BLaER1 (cell line): ENCODE measurements at regions not wholly inside any gene's neighbourhood (a gene's known extent, or its start where the extent isn't known, plus 50 kb on each side); places are given as distances from the start of the nearest gene placed in this dataset.

ENCODE experiments used
- H3K27ac ChIP-seq: shearing (Covaris generic); formaldehyde crosslinking; 2 replicates; pipeline ENCODE4 v1.8.1; 2022
- H3K27me3 ChIP-seq: shearing (Covaris generic); formaldehyde crosslinking; 2 replicates; pipeline ENCODE4 v1.8.1; 2022
- H3K36me3 ChIP-seq: shearing (Covaris generic); formaldehyde crosslinking; 2 replicates; pipeline ENCODE4 v1.8.1; 2022
- H3K4me1 ChIP-seq: shearing (Covaris generic); formaldehyde crosslinking; 2 replicates; pipeline ENCODE4 v1.8.1; 2022
- H3K4me2 ChIP-seq: shearing (Covaris generic); formaldehyde crosslinking; 2 replicates; pipeline ENCODE4 v1.8.1; 2022
- H3K4me3 ChIP-seq: shearing (Covaris generic); formaldehyde crosslinking; 2 replicates; pipeline ENCODE4 v1.8.1; 2022
- H3K9ac ChIP-seq: shearing (Covaris generic); formaldehyde crosslinking; 2 replicates; pipeline ENCODE4 v1.8.1; 2022
- H3K9me3 ChIP-seq: shearing (Covaris generic); formaldehyde crosslinking; 2 replicates; pipeline ENCODE4 v1.8.1; 2022
- H4K20me1 ChIP-seq: shearing (Covaris generic); formaldehyde crosslinking; 2 replicates; pipeline ENCODE4 v1.8.1; 2022
- Cebpa-rat ChIP-seq: shearing (Covaris generic); IDR thresholded peaks from 2 replicates; pipeline ENCODE4 v1.8.1; 2022

DNA sequence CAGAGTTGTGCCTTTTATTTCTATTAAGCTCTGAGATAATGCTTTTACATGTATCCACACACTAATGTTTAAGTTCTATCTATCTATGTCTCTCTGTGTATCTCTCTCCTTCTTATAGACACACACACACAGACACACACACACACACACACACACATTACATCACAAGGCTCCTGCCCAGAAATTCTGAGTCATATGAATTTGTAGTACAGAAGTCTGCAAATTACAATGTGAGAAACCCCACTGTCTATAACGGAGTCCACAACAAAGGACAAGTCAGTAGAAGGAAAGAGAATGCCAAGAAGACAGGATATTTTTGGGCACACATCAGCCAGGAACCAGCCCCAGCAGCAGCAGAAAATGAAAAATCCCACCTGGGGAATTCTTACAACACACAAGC is 142.4 kb downstream of the EN1 start:
- Histone ChIP-seq H3K9ac (no peak overlapping the region), H3K27me3 (no peaks in the 10 kb centered on the region), H3K4me2 (peak overlapping the region; percentile 37), H3K27ac (no peak overlapping the region), H3K4me1 (peaks cover 16% of the 10 kb centered on the region), H3K4me3 (no peak overlapping the region), H3K9me3 (no peaks in the 10 kb centered on the region; the same call in 1 of the 2 replicates), H4K20me1 (no peaks in the 10 kb centered on the region), H3K36me3 (no peaks in the 10 kb centered on the region)
- no peak for TF ChIP-seq Cebpa-rat

GRCh38 chr2:118699447-118700175 is 147.8 kb downstream of the EN1 start:
- no peak for TF ChIP-seq Cebpa-rat
- H3K36me3 ChIP-seq, result no peaks in the 10 kb centered on the region
- peaks cover 46% of the 10 kb centered on the region for H3K4me1 ChIP-seq
- no peaks in the 10 kb centered on the region for H3K27me3 ChIP-seq
- peak overlapping the region; percentile 56 for H3K27ac ChIP-seq
- no peaks in the 10 kb centered on the region; the same call in 1 of the 2 replicates for H3K9me3 ChIP-seq
- peak overlapping the region; percentile 75 for H3K4me2 ChIP-seq
- H3K4me3 ChIP-seq, result no peak overlapping the region
- H4K20me1 ChIP-seq, result no peaks in the 10 kb centered on the region
- H3K9ac ChIP-seq, result peak overlapping the region; percentile 57; the same call in 1 of the 2 replicates

DNA sequence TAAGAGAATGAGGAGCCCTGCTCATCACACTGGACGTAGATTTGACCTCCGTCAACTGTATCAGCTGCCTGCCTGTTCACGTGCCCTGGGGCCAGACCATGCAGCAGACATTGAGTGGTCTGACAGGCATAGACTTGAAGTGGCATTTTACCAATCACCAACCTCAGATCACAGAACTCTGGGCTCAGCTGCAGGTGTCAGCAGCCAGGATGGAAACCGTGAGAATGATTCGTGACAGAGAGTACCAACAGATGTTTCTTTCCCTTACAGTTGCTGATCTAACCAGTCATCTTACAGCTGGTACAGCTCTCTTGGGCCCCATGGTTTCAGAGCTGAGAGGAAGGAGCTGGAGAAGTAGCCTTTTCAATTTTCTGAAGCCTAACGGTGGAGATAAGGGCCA is 148.9 kb downstream of the EN1 start:
- H3K4me2 ChIP-seq, result peak overlapping the region; percentile 75
- H3K4me1 ChIP-seq, result peaks cover 46% of the 10 kb centered on the region
- H3K9ac ChIP-seq, result no peak overlapping the region

GRCh38 chr2:118697781-118698180 is 149.7 kb downstream of the EN1 start:
- no peak overlapping the region for H3K4me3 ChIP-seq
- H3K36me3 ChIP-seq, result no peaks in the 10 kb centered on the region
- H3K27me3 ChIP-seq, result no peaks in the 10 kb centered on the region
- H3K4me1 ChIP-seq, result peaks cover 46% of the 10 kb centered on the region
- no peaks in the 10 kb centered on the region; the same call in 1 of the 2 replicates for H3K9me3 ChIP-seq
- no peak overlapping the region for H3K9ac ChIP-seq
- no peak for TF ChIP-seq Cebpa-rat
- no peak overlapping the region for H3K27ac ChIP-seq
- no peak overlapping the region for H3K4me2 ChIP-seq
- no peaks in the 10 kb centered on the region for H4K20me1 ChIP-seq

More for the DNA sequence above, 148.9 kb downstream of the EN1 start:
- no peak overlapping the region for H3K4me3 ChIP-seq
- H3K27ac ChIP-seq, result peak overlapping the region; percentile 56; the same call in 1 of the 2 replicates
- H3K27me3 ChIP-seq, result no peaks in the 10 kb centered on the region
- H3K36me3 ChIP-seq, result no peaks in the 10 kb centered on the region
- H4K20me1 ChIP-seq, result no peaks in the 10 kb centered on the region
- no peaks in the 10 kb centered on the region; the same call in 1 of the 2 replicates for H3K9me3 ChIP-seq
- TF ChIP-seq Cebpa-rat, result no peak

GRCh38 chr2:118696786-118697465 is 150.5 kb downstream of the EN1 start:
- Histone ChIP-seq H3K4me3 (no peak overlapping the region), H3K4me2 (peak overlapping the region; percentile 39; the same call in 1 of the 2 replicates), H3K36me3 (no peaks in the 10 kb centered on the region), H3K9ac (no peak overlapping the region), H3K27ac (0 out of 2 replicates have a peak overlapping the region, but pooled peaks have one; percentile 10), H3K27me3 (no peaks in the 10 kb centered on the region), H3K9me3 (no peaks in the 10 kb centered on the region; the same call in 1 of the 2 replicates), H4K20me1 (no peaks in the 10 kb centered on the region), H3K4me1 (peaks cover 46% of the 10 kb centered on the region)
- no peak for TF ChIP-seq Cebpa-rat

DNA sequence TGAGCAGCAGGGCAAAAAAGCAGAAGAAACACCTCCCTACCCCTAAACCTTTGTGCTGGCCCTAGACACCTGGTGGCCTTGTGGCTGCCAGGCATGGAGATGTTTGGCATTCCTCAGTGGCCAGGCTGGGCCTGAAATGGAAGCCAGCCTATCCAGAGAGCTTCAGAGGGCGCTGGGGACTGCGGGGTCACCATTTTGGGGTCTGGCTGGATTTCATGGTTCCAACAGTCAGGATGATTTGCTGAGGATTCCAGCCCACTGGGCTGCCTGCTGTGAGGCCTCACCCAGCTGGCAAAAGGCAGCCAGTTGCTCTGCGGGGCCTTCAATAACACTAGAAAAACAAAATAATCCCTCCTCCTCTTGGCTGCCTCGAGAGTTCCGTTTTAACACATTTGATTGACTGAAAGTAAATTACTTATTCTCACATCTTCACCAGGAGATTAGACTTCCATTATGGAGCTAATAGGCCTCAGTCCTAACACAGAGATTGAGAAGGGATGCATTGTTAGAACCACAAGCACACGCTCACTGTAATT is 154.1 kb downstream of the EN1 start:
- H3K36me3 ChIP-seq, result no peaks in the 10 kb centered on the region
- no peak overlapping the region for H3K9ac ChIP-seq
- no peak overlapping the region for H3K4me2 ChIP-seq
- H3K4me1 ChIP-seq, result peaks cover 25% of the 10 kb centered on the region
- H3K9me3 ChIP-seq, result peaks cover 20% of the 10 kb centered on the region
- H3K27ac ChIP-seq, result no peak overlapping the region
- TF ChIP-seq Cebpa-rat, result no peak
- no peaks in the 10 kb centered on the region for H4K20me1 ChIP-seq
- no peak overlapping the region for H3K4me3 ChIP-seq
- H3K27me3 ChIP-seq, result no peaks in the 10 kb centered on the region

GRCh38 chr2:118689874-118690273 is 157.6 kb downstream of the EN1 start:
- H3K36me3 ChIP-seq, result no peaks in the 10 kb centered on the region
- no peaks in the 10 kb centered on the region for H4K20me1 ChIP-seq

GRCh38 chr2:118689456-118689855 is 158.0 kb downstream of the EN1 start:
- H3K27me3 ChIP-seq, result no peaks in the 10 kb centered on the region
- peaks cover 20% of the 10 kb centered on the region for H3K9me3 ChIP-seq
- no peaks in the 10 kb centered on the region for H3K36me3 ChIP-seq
- no peak overlapping the region for H3K4me2 ChIP-seq
- no peaks in the 10 kb centered on the region for H3K4me1 ChIP-seq
- H3K27ac ChIP-seq, result no peak overlapping the region
- no peak for TF ChIP-seq Cebpa-rat
- H3K9ac ChIP-seq, result no peak overlapping the region
- no peaks in the 10 kb centered on the region for H4K20me1 ChIP-seq
- H3K4me3 ChIP-seq, result no peak overlapping the region

More at GRCh38 chr2:118689874-118690273, 157.6 kb downstream of the EN1 start:
- H3K9me3 ChIP-seq, result peaks cover 20% of the 10 kb centered on the region
- no peak overlapping the region for H3K27ac ChIP-seq
- H3K4me1 ChIP-seq, result no peaks in the 10 kb centered on the region
- H3K27me3 ChIP-seq, result no peaks in the 10 kb centered on the region
- TF ChIP-seq Cebpa-rat, result no peak
- H3K4me3 ChIP-seq, result no peak overlapping the region
- no peak overlapping the region for H3K4me2 ChIP-seq
- no peak overlapping the region for H3K9ac ChIP-seq

- TF ChIP-seq Cebpa-rat, result no peak
- Histone ChIP-seq H3K4me3 (no peak overlapping the region), H3K36me3 (no peaks in the 10 kb centered on the region)
Observed at GRCh38 chr2:118689033-118689432, 158.4 kb downstream of the EN1 start.

DNA sequence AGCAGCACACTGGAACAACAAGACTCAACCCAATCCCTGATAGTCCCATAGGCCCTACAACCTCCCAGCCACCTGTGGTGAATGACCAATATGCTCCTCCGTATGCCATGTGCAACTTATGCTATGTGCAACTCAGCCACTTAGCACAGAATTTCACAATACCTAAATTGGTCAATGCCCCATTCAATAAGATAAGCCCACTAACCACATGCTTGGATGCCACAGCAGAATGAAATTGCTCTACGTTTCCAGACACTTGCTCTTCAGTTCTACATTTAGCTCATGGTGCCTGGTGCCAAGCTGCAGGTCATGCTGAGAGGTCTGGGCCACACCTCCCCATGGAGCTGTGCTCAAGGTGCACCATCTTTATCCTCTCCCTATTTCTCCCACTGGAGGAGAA is 159.8 kb downstream of the EN1 start:
- Histone ChIP-seq H3K9me3 (peaks cover 20% of the 10 kb centered on the region), H3K36me3 (no peaks in the 10 kb centered on the region), H3K9ac (no peak overlapping the region), H4K20me1 (no peaks in the 10 kb centered on the region), H3K4me1 (no peaks in the 10 kb centered on the region), H3K4me3 (no peak overlapping the region), H3K27ac (no peak overlapping the region), H3K4me2 (no peak overlapping the region), H3K27me3 (no peaks in the 10 kb centered on the region)
- TF ChIP-seq Cebpa-rat, result no peak

More at GRCh38 chr2:118689033-118689432, 158.4 kb downstream of the EN1 start:
- peaks cover 20% of the 10 kb centered on the region for H3K9me3 ChIP-seq
- no peaks in the 10 kb centered on the region for H4K20me1 ChIP-seq
- H3K4me2 ChIP-seq, result no peak overlapping the region
- H3K27ac ChIP-seq, result no peak overlapping the region
- no peak overlapping the region for H3K9ac ChIP-seq
- no peaks in the 10 kb centered on the region for H3K4me1 ChIP-seq
- H3K27me3 ChIP-seq, result no peaks in the 10 kb centered on the region
